H54 (cell line): ENCODE measurements at regions not wholly inside any gene's neighbourhood (a gene's known extent, or its start where the extent isn't known, plus 50 kb on each side); places are given as distances from the start of the nearest gene placed in this dataset.

ENCODE experiments used
- DNase-seq: peaks from one replicate; pipeline ENCODE4 v3.0.0; 2011; ENCODE audit warnings: low spot score, mixed read lengths; ENCODE audit not compliant: insufficient read length
- FAIRE-seq: peaks from 3 replicates; lab custom pipeline; 2011; peaks lifted over from hg19 to GRCh38; lab: Jason Lieb, UNC
- POLR2A ChIP-seq: IDR thresholded peaks from 2 replicates; pipeline ENCODE4 v1.6.1; 2011; ENCODE audit warnings: low read depth, mild to moderate bottlenecking, low read length

- FAIRE-seq = no peak
- DNase-seq = no peak
- no peak for TF ChIP-seq POLR2A
Observed at GRCh38 chr3:148319960-148320359, 377.7 kb upstream of the AGTR1 start.

GRCh38 chr3:148329481-148330235, 368.0 kb upstream of the AGTR1 start:
- FAIRE-seq = no peak
- DNase-seq = no peak
- TF ChIP-seq POLR2A = no peak

GRCh38 chr3:148330542-148330941, 367.2 kb upstream of the AGTR1 start:
- FAIRE-seq (no peak), DNase-seq (no peak)
- no peak for TF ChIP-seq POLR2A

- no peak for DNase-seq
- no peak for FAIRE-seq
Observed at GRCh38 chr3:148331081-148331846, 366.4 kb upstream of the AGTR1 start.

GRCh38 chr3:148332509-148332908, 365.2 kb upstream of the AGTR1 start:
- no peak for FAIRE-seq
- DNase-seq = no peak
- no peak for TF ChIP-seq POLR2A

More at GRCh38 chr3:148331081-148331846, 366.4 kb upstream of the AGTR1 start:
- TF ChIP-seq POLR2A = no peak

GRCh38 chr3:148333091-148333490, 364.6 kb upstream of the AGTR1 start:
- FAIRE-seq = no peak
- no peak for DNase-seq
- no peak for TF ChIP-seq POLR2A

- FAIRE-seq (no peak), DNase-seq (no peak)
- no peak for TF ChIP-seq POLR2A
Observed at GRCh38 chr3:148335612-148336011, 362.1 kb upstream of the AGTR1 start.

GRCh38 chr3:148343416-148343815, 354.3 kb upstream of the AGTR1 start:
- FAIRE-seq (no peak), DNase-seq (no peak)
- TF ChIP-seq POLR2A = no peak

- DNase-seq (no peak), FAIRE-seq (no peak)
- TF ChIP-seq POLR2A = no peak
Observed at GRCh38 chr3:148344521-148344920, 353.2 kb upstream of the AGTR1 start.

GRCh38 chr3:148360051-148360450, 337.7 kb upstream of the AGTR1 start:
- TF ChIP-seq POLR2A = no peak
- no peak for FAIRE-seq
- no peak for DNase-seq

- no peak for TF ChIP-seq POLR2A
- FAIRE-seq (peak; percentile 64), DNase-seq (no peak)
Observed at GRCh38 chr3:148366743-148367410, 330.8 kb upstream of the AGTR1 start.

- FAIRE-seq (no peak), DNase-seq (no peak)
- TF ChIP-seq POLR2A = no peak
Observed at GRCh38 chr3:148367756-148368155, 329.9 kb upstream of the AGTR1 start.

- DNase-seq (no peak), FAIRE-seq (no peak)
- no peak for TF ChIP-seq POLR2A
Observed at GRCh38 chr3:148369381-148369780, 328.3 kb upstream of the AGTR1 start.
